RPMI7951 (cell line): ENCODE measurements at regions not wholly inside any gene's neighbourhood (a gene's known extent, or its start where the extent isn't known, plus 50 kb on each side); places are given as distances from the start of the nearest gene placed in this dataset.

Experiments used
- DNase-seq: peaks from one replicate; pipeline ENCODE4 v3.0.0-alpha.2; 2012; ENCODE audit warnings: low read depth

- peak; percentile 23 for DNase-seq
These were observed 144.0 kb downstream of the CDC5L start for GRCh38 chr6:44531442-44532015.

- DNase-seq = no peak
These were observed 145.9 kb downstream of the CDC5L start for GRCh38 chr6:44533421-44533820.

- DNase-seq = no peak
These were observed 146.8 kb downstream of the CDC5L start for GRCh38 chr6:44534291-44534690.

- DNase-seq = no peak
These were observed 147.9 kb downstream of the CDC5L start for GRCh38 chr6:44535446-44535845.

GRCh38 chr6:44535967-44536366 lies 148.5 kb downstream of the CDC5L start:
- no peak for DNase-seq

GRCh38 chr6:44537306-44538049 lies 150.0 kb downstream of the CDC5L start:
- no peak for DNase-seq

DNA sequence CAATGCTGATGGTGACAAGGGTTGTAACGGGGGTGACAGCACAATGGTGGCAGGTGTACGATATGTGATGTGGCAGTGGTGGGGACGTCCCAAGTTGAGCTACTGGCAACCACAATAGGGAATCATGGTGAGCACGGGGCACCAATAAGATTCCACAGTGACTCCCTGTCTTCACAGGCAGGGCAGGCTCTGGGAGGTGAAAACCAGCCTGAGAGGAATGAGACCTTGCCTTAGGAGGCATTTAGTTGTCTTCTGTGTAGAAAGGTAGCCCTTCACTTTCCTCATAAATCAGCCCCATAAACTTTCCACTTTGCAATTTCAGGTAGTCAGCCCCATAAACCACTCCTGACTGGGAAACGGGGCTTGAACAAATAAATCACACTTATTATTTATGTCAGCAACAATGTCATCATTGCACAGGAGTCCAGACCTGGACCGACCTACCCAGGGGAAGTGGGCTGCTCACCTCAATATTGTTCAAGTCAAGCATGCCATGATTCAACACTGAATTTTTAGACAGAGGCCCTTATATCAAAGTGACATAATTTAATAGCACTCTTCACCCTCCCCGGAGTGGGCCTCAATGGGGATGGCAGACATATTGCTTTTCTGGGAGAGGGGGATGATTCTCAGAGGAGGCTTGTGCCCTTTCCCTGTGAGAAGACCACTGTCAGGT lies 150.8 kb downstream of the CDC5L start:
- no peak for DNase-seq

DNA sequence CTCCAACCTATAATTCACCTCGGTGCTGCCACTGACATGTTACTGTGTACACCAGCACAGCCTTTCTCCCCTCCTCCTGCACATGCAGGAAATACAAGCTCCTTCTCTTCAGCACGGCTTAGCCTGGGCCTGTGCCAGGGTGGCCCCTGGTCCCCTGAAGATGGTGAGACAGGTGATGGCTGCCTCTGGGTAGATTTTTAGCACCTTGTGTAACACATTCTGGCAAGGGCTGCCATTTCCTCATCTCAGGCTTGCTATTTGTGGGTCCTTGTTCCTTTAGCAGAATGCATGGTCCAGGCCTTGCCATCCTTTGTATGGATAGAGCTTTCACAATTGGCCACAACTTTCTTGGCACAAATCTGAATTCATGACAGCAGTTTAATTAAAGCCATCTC lies 151.3 kb downstream of the CDC5L start:
- no peak for DNase-seq

DNA sequence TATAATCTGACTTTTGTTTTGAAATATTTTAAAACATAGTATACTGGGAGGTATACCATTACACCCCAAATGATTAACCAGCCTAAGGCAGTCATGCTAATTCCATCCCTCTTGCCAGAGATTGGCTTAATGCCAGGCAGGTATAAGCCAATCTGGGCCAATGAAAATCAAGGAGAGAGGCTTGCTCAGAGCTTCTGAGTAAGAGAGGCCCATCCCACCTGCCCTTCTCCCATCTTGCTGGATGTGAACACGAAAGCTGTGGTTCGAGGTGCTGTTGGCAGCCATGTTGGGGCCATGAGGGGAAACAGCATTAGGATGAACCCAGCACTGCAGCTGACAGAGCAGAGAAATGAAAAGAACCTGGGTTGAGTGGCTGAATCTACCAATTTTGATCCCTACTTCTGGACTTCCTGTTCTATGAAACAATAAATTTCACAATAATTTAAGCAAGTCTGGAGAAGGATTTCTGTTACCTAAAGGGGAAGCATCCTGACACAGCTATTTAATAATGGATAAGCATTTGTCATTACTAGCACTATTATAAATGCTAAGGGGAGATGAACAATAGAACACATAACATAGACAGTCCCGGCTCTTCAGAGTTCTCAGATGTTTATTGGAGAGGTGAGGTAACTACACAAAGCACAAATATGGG lies 152.3 kb downstream of the CDC5L start:
- DNase-seq = no peak

GRCh38 chr6:44540881-44541280 lies 153.4 kb downstream of the CDC5L start:
- DNase-seq = no peak

- no peak for DNase-seq
These were observed 155.1 kb downstream of the CDC5L start for GRCh38 chr6:44542401-44543116.

GRCh38 chr6:44543664-44544063 lies 156.2 kb downstream of the CDC5L start:
- no peak for DNase-seq

- no peak for DNase-seq
These were observed 157.7 kb downstream of the CDC5L start for GRCh38 chr6:44545224-44545623.

DNA sequence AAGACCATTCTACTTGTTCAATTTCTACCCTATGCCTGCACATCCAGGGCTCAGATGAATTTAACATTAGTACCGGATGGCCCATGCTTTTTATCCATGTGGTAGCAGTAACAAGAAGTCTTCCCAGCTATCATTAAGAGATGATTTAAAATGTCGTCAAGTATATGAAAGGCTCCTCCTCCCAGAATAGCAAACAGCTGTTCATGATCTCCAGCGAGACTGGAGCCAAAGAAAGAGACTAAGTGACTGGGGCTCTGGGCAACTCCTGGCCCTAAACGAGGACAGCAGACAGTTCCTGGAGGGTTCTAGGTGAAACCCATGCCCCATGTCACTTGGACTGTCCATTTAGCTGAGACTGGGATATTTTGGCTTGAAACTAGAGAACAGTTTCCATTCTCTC lies 160.8 kb downstream of the CDC5L start:
- no peak for DNase-seq

GRCh38 chr6:44549516-44549915 lies 162.0 kb downstream of the CDC5L start:
- DNase-seq = no peak

DNA sequence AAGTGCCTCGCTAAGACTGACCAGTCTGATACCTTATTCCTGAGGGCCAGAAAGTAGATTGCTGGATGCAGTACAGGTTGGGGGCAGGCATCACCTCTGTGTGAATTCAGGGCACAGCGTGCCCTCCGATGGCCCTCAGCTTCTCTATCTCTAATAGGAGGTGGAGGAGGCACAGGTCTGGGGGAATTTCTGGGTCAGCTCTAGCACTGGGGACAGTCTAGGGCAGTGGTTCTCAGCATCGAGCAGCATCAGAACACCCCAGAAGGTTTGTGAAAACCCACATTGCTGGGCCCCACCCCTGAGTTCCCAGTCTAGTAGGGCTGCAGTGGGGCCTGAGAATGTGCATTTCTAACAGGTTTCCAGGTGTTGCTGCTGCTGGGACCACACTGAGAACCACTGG lies 166.7 kb downstream of the CDC5L start:
- DNase-seq = no peak

GRCh38 chr6:44554861-44555260 lies 167.4 kb downstream of the CDC5L start:
- no peak for DNase-seq

- DNase-seq = peak; percentile 25
These were observed 168.5 kb downstream of the CDC5L start for GRCh38 chr6:44556046-44556445.

DNA sequence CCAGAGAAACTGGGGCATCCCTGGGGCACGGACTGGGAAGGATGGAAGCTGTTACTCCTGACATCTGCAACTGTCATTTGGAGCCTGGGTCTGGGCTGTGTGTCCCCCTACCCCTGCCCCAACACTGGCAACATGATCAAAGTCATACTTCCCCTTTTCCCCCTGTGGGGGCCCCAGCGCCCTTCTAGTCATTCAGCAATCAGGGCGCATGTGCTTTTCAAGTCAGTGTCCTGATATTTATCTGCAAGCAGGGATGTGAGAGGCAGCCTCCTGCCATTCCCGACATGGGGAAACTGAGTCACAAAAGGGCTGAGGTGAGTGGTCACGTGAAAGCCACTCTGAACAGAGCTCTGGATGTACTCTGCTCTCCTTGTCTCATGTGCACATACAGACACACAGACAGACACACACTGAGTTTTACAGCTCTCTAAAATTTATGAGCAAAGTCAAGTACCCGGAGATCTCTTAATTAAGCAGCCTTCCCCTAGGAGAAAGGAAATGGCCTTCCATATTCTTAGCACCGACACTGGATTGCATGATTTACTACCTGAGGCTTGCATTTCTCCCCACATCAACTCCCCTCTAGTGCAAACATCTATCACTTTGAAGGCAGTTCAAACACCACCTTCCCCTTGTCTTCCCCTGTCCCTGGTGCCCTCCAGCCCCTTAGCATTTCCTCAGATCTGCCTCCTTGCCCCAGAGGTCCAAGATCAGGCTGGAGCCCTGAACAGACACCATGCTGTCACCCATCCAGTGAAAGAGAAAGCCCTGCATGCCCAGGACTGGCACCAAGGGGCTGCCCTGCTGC lies 170.7 kb downstream of the CDC5L start:
- no peak for DNase-seq

- DNase-seq = no peak
These were observed 171.3 kb downstream of the CDC5L start for GRCh38 chr6:44558832-44559251.
